Kidney (tissue), 13 donors: ENCODE measurements at regions not wholly inside any gene's neighbourhood (a gene's known extent, or its start where the extent isn't known, plus 50 kb on each side); places are given as distances from the start of the nearest gene placed in this dataset.
A peak's percentile ranks its signal among the peaks of the same experiment; 100 is the strongest.

Experiments
- DNase-seq, 5 donors: peaks; one replicate each; pipeline ENCODE4 v3.0.0-alpha.2; 2013 to 2020
- FAIRE-seq: peaks from 2 replicates; lab custom pipeline; 2012; peaks lifted over from hg19 to GRCh38; lab: Jason Lieb, UNC
- H3K27ac ChIP-seq, 2 donors: one replicate each; pipeline ENCODE4 v1.7.0; 2013; ENCODE audit warnings: low read depth in 2 of 2, low read length in 2 of 2, inconsistent platforms in 1 of 2
- H3K27me3 ChIP-seq: one replicate; pipeline ENCODE4 v1.7.1; 2013; ENCODE audit warnings: low read length, inconsistent platforms; ENCODE audit not compliant: control insufficient read depth, insufficient read depth
- H3K36me3 ChIP-seq, 3 donors: one replicate each; pipeline versions ENCODE4 v1.7.0 to v1.7.1; 2013; ENCODE audit warnings: low read length in 3 of 3, control low read depth in 1 of 3, inconsistent platforms in 1 of 3; ENCODE audit not compliant: insufficient read depth in 3 of 3, control insufficient read depth in 2 of 3
- H3K4me1 ChIP-seq, 3 donors: one replicate each; pipeline versions ENCODE4 v1.7.0 to v1.7.1; 2013; ENCODE audit warnings: low read length in 3 of 3, inconsistent platforms in 1 of 3, low read depth in 1 of 3; ENCODE audit not compliant: control insufficient read depth in 2 of 3, insufficient read depth in 2 of 3
- H3K4me3 ChIP-seq, 3 donors: one replicate each; pipeline versions ENCODE4 v1.7.0 to v1.8.1; 2013; ENCODE audit warnings: low read length in 3 of 3, control low read depth in 1 of 3, inconsistent platforms in 1 of 3
- H3K9ac ChIP-seq, 3 donors: one replicate each; pipeline versions ENCODE4 v1.7.0 to v1.7.1; 2013; ENCODE audit warnings: low read length in 3 of 3, control low read depth in 1 of 3, inconsistent platforms in 1 of 3
- H3K9me3 ChIP-seq, 3 donors: one replicate each; pipeline versions ENCODE4 v1.7.0 to v1.7.1; 2013; ENCODE audit warnings: low read length in 3 of 3, control low read depth in 1 of 3, inconsistent platforms in 1 of 3; ENCODE audit not compliant: control insufficient read depth in 2 of 3, insufficient read depth in 1 of 3
- CTCF ChIP-seq: IDR thresholded peaks from 3 replicates; pipeline ENCODE4 v1.5.1; 2012; ENCODE audit warnings: mild to moderate bottlenecking, moderate library complexity, borderline replicate concordance; ENCODE audit not compliant: insufficient read depth; ENCODE audit errors: extremely low read depth
- intact Hi-C: fragments of 100-400 bp; cut with DNase I; formaldehyde crosslinking; loops from one replicate; pipeline ENCODE4 v1.11.1; 2022
- donor health status: control.
- donor health status: control.
- donor health status: control.
- donor health status: control.
- donor health status: control.
- donor health status: DM: yes; HTN: yes; CAD: no.
- donor health status: Normal renal cell carcinoma (clear cell type).

- Histone ChIP-seq H3K27me3 (no peaks in the 10 kb centered on the region), H3K4me3 (no peak overlapping the region), H3K9me3 (no peaks in the 10 kb centered on the region), H3K4me1 (peaks cover 0 to 11% (median 10%) of the 10 kb centered on the region in 3 donors), H3K36me3 (no peaks in the 10 kb centered on the region), H3K9ac (no peak overlapping the region), H3K27ac (peak overlapping the region in 1 of 2 donors; percentile 11)
- DNase-seq (peak in 1 of 5 donors; percentile 46), FAIRE-seq (no peak)
- TF ChIP-seq CTCF: no peak
- intact Hi-C loops: no loop called here
Observed at GRCh38 chr2:43041173-43041591, 185.2 kb downstream of the ZFP36L2 start.

GRCh38 chr2:43040084-43040854 lies 186.1 kb downstream of the ZFP36L2 start:
- FAIRE-seq: no peak
- Histone ChIP-seq H3K27me3 (no peaks in the 10 kb centered on the region), H3K36me3 (no peaks in the 10 kb centered on the region), H3K4me1 (peaks cover 0 to 11% (median 6%) of the 10 kb centered on the region in 3 donors), H3K27ac (no peak overlapping the region), H3K4me3 (no peak overlapping the region), H3K9me3 (no peaks in the 10 kb centered on the region), H3K9ac (no peak overlapping the region)
- peak in 1 of 5 donors; percentile 43 for DNase-seq
- intact Hi-C loops: no loop called here
- no peak for TF ChIP-seq CTCF

GRCh38 chr2:43039376-43040080 lies 186.9 kb downstream of the ZFP36L2 start:
- H3K4me3 ChIP-seq: no peak overlapping the region
- FAIRE-seq (no peak), DNase-seq (peak in 4 of 5 donors; percentile 55 to 83 (median 62))
- intact Hi-C loops: no loop called here
- no peak overlapping the region for H3K27ac ChIP-seq
- H3K4me1 ChIP-seq: peaks cover 0 to 11% (median 6%) of the 10 kb centered on the region in 3 donors
- no peak for TF ChIP-seq CTCF
- H3K27me3 ChIP-seq: no peaks in the 10 kb centered on the region
- H3K9me3 ChIP-seq: no peaks in the 10 kb centered on the region
- no peaks in the 10 kb centered on the region for H3K36me3 ChIP-seq
- no peak overlapping the region for H3K9ac ChIP-seq
